SK-N-SH treated with all-trans-retinoic acid at 6 μM for 48 hours (cell line): ENCODE measurements at regions not wholly inside any gene's neighbourhood (a gene's known extent, or its start where the extent isn't known, plus 50 kb on each side); places are given as distances from the start of the nearest gene placed in this dataset.

ENCODE experiments used
- ATAC-seq: fragments of 200-7000 bp; cut with Tn5 transposase; 3 replicates; pipeline ENCODE4 v1.9.1; 2020; ENCODE audit warnings: mild to moderate bottlenecking, moderate library complexity
- ARNTL ChIP-seq: fragments of 450-650 bp; formaldehyde crosslinking; IDR thresholded peaks from 2 replicates; pipeline ENCODE4 v1.5.0; 2020; ENCODE audit warnings: low read depth, mild to moderate bottlenecking, moderate library complexity, borderline replicate concordance
- BACH2 ChIP-seq: fragments of 250-450 bp; sonication (Bioruptor Pico); IDR thresholded peaks from 2 replicates; pipeline ENCODE4 v1.9.0; 2021; ENCODE audit warnings: mild to moderate bottlenecking, borderline replicate concordance
- CREB5 ChIP-seq: fragments of 250-450 bp; sonication (Bioruptor Pico); IDR thresholded peaks from 2 replicates; pipeline ENCODE4 v1.5.1; 2020; ENCODE audit warnings: low read depth, mild to moderate bottlenecking, moderate library complexity
- CSDC2 ChIP-seq: fragments of 250-450 bp; sonication (Bioruptor Pico); IDR thresholded peaks from 2 replicates; pipeline ENCODE4 v1.5.0; 2020; ENCODE audit warnings: mild to moderate bottlenecking, moderate library complexity
- ESRRG ChIP-seq: fragments of 250-450 bp; sonication (Bioruptor Pico); IDR thresholded peaks from 2 replicates; pipeline ENCODE4 v1.6.1; 2021; ENCODE audit warnings: mild to moderate bottlenecking
- GLIS3 ChIP-seq: fragments of 250-450 bp; sonication (Bioruptor Pico); IDR thresholded peaks from 2 replicates; pipeline ENCODE4 v1.5.0; 2020; ENCODE audit warnings: mild to moderate bottlenecking, moderate library complexity
- OSR1 ChIP-seq: fragments of 250-450 bp; sonication (Bioruptor Pico); IDR thresholded peaks from 2 replicates; pipeline ENCODE4 v1.8.0; 2022; ENCODE audit warnings: moderate library complexity, mild to moderate bottlenecking, inconsistent platforms
- PPARA ChIP-seq: fragments of 250-450 bp; sonication (Bioruptor Pico); IDR thresholded peaks from 2 replicates; pipeline ENCODE4 v1.5.0; 2020; ENCODE audit warnings: mild to moderate bottlenecking, borderline replicate concordance
- RARB ChIP-seq: fragments of 250-450 bp; sonication (Bioruptor Pico); IDR thresholded peaks from 2 replicates; pipeline ENCODE4 v1.8.0; 2021; ENCODE audit warnings: mild to moderate bottlenecking, moderate library complexity
- TCF4 ChIP-seq: fragments of 250-450 bp; sonication (Bioruptor Pico); IDR thresholded peaks from 2 replicates; pipeline ENCODE4 v1.8.0; 2021; ENCODE audit warnings: mild to moderate bottlenecking, moderate library complexity, borderline replicate concordance
- TOX ChIP-seq: fragments of 250-450 bp; sonication (Bioruptor Pico); IDR thresholded peaks from 2 replicates; pipeline ENCODE4 v1.8.0; 2021; ENCODE audit warnings: mild to moderate bottlenecking, moderate library complexity, borderline replicate concordance
- ZC3H10 ChIP-seq: fragments of 250-450 bp; sonication (Bioruptor Pico); IDR thresholded peaks from 2 replicates; pipeline ENCODE4 v1.5.1; 2021; ENCODE audit warnings: mild to moderate bottlenecking, moderate library complexity
- ZFP3 ChIP-seq: fragments of 250-450 bp; sonication (Bioruptor Pico); IDR thresholded peaks from 2 replicates; pipeline ENCODE4 v1.5.0; 2020; ENCODE audit warnings: mild to moderate bottlenecking, moderate library complexity
- ZFP30 ChIP-seq: fragments of 450-650 bp; formaldehyde crosslinking; IDR thresholded peaks from 2 replicates; pipeline ENCODE4 v1.5.0; 2022; ENCODE audit warnings: mild to moderate bottlenecking, moderate library complexity
- ZNF565 ChIP-seq: fragments of 450-650 bp; formaldehyde crosslinking; conservative IDR thresholded peaks from 2 replicates; pipeline ENCODE4 v1.5.0; 2020; ENCODE audit warnings: low read depth, mild to moderate bottlenecking, moderate library complexity
- ZNF8 ChIP-seq: fragments of 450-650 bp; formaldehyde crosslinking; IDR thresholded peaks from 2 replicates; pipeline ENCODE4 v1.5.0; 2020; ENCODE audit warnings: mild to moderate bottlenecking, moderate library complexity
- TF ChIP-seq, protein P1 (sequence below): fragments of 250-450 bp; sonication (Bioruptor Pico); IDR thresholded peaks from 2 replicates; pipeline ENCODE4 v1.5.0; 2020; ENCODE audit warnings: mild to moderate bottlenecking, moderate library complexity
- TF ChIP-seq, protein P2 (sequence below): fragments of 250-450 bp; sonication (Bioruptor Pico); IDR thresholded peaks from 2 replicates; pipeline ENCODE4 v1.8.0; 2021; ENCODE audit warnings: low read depth, mild to moderate bottlenecking, moderate library complexity, borderline replicate concordance
- TF ChIP-seq, protein P3 (sequence below): fragments of 250-450 bp; sonication (Bioruptor Pico); IDR thresholded peaks from 2 replicates; pipeline ENCODE4 v1.8.0; 2020; ENCODE audit warnings: mild to moderate bottlenecking, moderate library complexity, borderline replicate concordance
- TF ChIP-seq, protein P4 (sequence below): fragments of 250-450 bp; sonication (Bioruptor Pico); IDR thresholded peaks from 2 replicates; pipeline ENCODE4 v1.5.1; 2021; ENCODE audit warnings: mild to moderate bottlenecking, moderate library complexity

DNA sequence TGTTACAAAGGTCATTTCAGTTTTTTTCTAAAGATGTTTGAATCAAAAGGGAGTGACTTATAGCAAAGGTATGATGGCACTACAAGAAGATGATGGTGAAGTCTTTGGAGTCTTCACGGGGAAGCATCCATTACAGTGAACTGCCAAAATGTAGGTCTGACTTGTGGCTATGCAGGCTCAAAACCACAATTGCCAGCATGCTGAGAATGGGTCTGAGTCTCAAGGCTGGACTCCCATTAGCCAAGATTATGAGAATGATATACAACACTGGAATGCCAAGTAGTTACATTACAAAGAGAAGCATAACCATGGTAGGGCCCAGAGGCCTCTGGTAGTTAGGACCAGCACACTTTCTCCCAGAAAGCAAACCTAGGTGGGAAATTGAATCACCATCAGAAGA is 194.2 kb downstream of the MTHFS start:
- ATAC-seq: no peak
- TF ChIP-seq ZFP3 (CRISPR knock-in tag): no peak
- TF ChIP-seq OSR1 (CRISPR knock-in tag): no peak
- TF ChIP-seq CSDC2 (CRISPR knock-in tag): no peak
- TF ChIP-seq, protein P1, sequence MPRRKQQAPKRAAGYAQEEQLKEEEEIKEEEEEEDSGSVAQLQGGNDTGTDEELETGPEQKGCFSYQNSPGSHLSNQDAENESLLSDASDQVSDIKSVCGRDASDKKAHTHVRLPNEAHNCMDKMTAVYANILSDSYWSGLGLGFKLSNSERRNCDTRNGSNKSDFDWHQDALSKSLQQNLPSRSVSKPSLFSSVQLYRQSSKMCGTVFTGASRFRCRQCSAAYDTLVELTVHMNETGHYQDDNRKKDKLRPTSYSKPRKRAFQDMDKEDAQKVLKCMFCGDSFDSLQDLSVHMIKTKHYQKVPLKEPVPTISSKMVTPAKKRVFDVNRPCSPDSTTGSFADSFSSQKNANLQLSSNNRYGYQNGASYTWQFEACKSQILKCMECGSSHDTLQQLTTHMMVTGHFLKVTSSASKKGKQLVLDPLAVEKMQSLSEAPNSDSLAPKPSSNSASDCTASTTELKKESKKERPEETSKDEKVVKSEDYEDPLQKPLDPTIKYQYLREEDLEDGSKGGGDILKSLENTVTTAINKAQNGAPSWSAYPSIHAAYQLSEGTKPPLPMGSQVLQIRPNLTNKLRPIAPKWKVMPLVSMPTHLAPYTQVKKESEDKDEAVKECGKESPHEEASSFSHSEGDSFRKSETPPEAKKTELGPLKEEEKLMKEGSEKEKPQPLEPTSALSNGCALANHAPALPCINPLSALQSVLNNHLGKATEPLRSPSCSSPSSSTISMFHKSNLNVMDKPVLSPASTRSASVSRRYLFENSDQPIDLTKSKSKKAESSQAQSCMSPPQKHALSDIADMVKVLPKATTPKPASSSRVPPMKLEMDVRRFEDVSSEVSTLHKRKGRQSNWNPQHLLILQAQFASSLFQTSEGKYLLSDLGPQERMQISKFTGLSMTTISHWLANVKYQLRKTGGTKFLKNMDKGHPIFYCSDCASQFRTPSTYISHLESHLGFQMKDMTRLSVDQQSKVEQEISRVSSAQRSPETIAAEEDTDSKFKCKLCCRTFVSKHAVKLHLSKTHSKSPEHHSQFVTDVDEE (CRISPR knock-in tag): no peak
- TF ChIP-seq BACH2 (CRISPR knock-in tag): no peak
- no peak for TF ChIP-seq GLIS3
- no peak for TF ChIP-seq CREB5 (CRISPR knock-in tag)
- no peak for TF ChIP-seq ESRRG (CRISPR knock-in tag)
- no peak for TF ChIP-seq ZNF565
- no peak for TF ChIP-seq ARNTL (CRISPR knock-in tag)
- no peak for TF ChIP-seq RARB (CRISPR knock-in tag)
- no peak for TF ChIP-seq ZFP30 (CRISPR knock-in tag)
- no peak for TF ChIP-seq PPARA
- TF ChIP-seq ZC3H10 (CRISPR knock-in tag): no peak
- no peak for TF ChIP-seq TOX
- TF ChIP-seq TCF4: no peak
- no peak for TF ChIP-seq ZNF8 (CRISPR knock-in tag)
- TF ChIP-seq, protein P2, sequence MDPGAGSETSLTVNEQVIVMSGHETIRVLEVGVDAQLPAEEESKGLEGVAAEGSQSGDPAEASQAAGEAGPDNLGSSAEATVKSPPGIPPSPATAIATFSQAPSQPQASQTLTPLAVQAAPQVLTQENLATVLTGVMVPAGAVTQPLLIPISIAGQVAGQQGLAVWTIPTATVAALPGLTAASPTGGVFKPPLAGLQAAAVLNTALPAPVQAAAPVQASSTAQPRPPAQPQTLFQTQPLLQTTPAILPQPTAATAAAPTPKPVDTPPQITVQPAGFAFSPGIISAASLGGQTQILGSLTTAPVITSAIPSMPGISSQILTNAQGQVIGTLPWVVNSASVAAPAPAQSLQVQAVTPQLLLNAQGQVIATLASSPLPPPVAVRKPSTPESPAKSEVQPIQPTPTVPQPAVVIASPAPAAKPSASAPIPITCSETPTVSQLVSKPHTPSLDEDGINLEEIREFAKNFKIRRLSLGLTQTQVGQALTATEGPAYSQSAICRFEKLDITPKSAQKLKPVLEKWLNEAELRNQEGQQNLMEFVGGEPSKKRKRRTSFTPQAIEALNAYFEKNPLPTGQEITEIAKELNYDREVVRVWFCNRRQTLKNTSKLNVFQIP: no peak
- TF ChIP-seq, all 23 proteins: peak for 0

GRCh38 chr15:79721256-79721655 is 175.6 kb downstream of the MTHFS start:
- ATAC-seq: no peak
- TF ChIP-seq ARNTL (CRISPR knock-in tag): no peak
- no peak for TF ChIP-seq ZC3H10 (CRISPR knock-in tag)
- TF ChIP-seq, protein P3, sequence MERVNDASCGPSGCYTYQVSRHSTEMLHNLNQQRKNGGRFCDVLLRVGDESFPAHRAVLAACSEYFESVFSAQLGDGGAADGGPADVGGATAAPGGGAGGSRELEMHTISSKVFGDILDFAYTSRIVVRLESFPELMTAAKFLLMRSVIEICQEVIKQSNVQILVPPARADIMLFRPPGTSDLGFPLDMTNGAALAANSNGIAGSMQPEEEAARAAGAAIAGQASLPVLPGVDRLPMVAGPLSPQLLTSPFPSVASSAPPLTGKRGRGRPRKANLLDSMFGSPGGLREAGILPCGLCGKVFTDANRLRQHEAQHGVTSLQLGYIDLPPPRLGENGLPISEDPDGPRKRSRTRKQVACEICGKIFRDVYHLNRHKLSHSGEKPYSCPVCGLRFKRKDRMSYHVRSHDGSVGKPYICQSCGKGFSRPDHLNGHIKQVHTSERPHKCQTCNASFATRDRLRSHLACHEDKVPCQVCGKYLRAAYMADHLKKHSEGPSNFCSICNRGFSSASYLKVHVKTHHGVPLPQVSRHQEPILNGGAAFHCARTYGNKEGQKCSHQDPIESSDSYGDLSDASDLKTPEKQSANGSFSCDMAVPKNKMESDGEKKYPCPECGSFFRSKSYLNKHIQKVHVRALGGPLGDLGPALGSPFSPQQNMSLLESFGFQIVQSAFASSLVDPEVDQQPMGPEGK: no peak
- no peak for TF ChIP-seq GLIS3
- TF ChIP-seq CREB5 (CRISPR knock-in tag): no peak
- TF ChIP-seq, protein P4, sequence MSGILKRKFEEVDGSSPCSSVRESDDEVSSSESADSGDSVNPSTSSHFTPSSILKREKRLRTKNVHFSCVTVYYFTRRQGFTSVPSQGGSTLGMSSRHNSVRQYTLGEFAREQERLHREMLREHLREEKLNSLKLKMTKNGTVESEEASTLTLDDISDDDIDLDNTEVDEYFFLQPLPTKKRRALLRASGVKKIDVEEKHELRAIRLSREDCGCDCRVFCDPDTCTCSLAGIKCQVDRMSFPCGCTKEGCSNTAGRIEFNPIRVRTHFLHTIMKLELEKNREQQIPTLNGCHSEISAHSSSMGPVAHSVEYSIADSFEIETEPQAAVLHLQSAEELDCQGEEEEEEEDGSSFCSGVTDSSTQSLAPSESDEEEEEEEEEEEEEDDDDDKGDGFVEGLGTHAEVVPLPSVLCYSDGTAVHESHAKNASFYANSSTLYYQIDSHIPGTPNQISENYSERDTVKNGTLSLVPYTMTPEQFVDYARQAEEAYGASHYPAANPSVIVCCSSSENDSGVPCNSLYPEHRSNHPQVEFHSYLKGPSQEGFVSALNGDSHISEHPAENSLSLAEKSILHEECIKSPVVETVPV (CRISPR knock-in tag): no peak
- no peak for TF ChIP-seq OSR1 (CRISPR knock-in tag)
- TF ChIP-seq, protein P2: no peak
- TF ChIP-seq, all 23 proteins: peak for 0
